ENCODE measurements at regions not wholly inside any gene's neighbourhood (a gene's known extent, or its start where the extent isn't known, plus 50 kb on each side); places are given as distances from the start of the nearest gene placed in this dataset.
"Not testable (repeated sequence)": the region's sequence is repeated elsewhere in the genome, so short reads cannot be mapped to it uniquely, and the experiment has no call there.

GRCh38 chr5:108564441-108564840 lies 182.5 kb upstream of the FBXL17 start:
- TF ChIP-seq CTCF (IDR thresholded peaks at IDR 0.05): no peak
- intact Hi-C loops (cut with DNase I; ENCODE audit: low total_unique reads): no loop called here

GRCh38 chr5:108562205-108562454 lies 180.2 kb upstream of the FBXL17 start:
- Histone ChIP-seq H3K27ac (no peak overlapping the region), H3K27me3 (no peaks in the 10 kb centered on the region), H3K9me3 (no peaks in the 10 kb centered on the region), H3K4me3 (no peak overlapping the region), H3K4me1 (peaks cover 0 to 14% (median 4%) of the 10 kb centered on the region in 4 donors), H3K36me3 (no peaks in the 10 kb centered on the region)
- no peak for DNase-seq
- no peak for TF ChIP-seq CTCF (IDR thresholded peaks at IDR 0.05)
- intact Hi-C loops (cut with DNase I; ENCODE audit: low total_unique reads): no loop called here

More at GRCh38 chr5:108564441-108564840, 182.5 kb upstream of the FBXL17 start:
- H3K36me3 ChIP-seq: no peaks in the 10 kb centered on the region
- H3K9me3 ChIP-seq: no peaks in the 10 kb centered on the region
- H3K27ac ChIP-seq: no peak overlapping the region
- no peaks in the 10 kb centered on the region for H3K27me3 ChIP-seq
- H3K4me3 ChIP-seq: no peak overlapping the region
- DNase-seq: no peak
- peaks cover 0 to 14% (median 4%) of the 10 kb centered on the region in 4 donors for H3K4me1 ChIP-seq

GRCh38 chr5:108561416-108562204 lies 179.7 kb upstream of the FBXL17 start:
- no peak for DNase-seq
- no peaks in the 10 kb centered on the region for H3K27me3 ChIP-seq

GRCh38 chr5:108560581-108560980 lies 178.7 kb upstream of the FBXL17 start:
- peak in 1 of 2 donors; percentile 47 for DNase-seq
- no peaks in the 10 kb centered on the region for H3K27me3 ChIP-seq
- H3K27ac ChIP-seq: peak overlapping the region; percentile 29 to 38
- no peaks in the 10 kb centered on the region for H3K36me3 ChIP-seq
- H3K9me3 ChIP-seq: no peaks in the 10 kb centered on the region
- H3K4me3 ChIP-seq: no peak overlapping the region
- H3K4me1 ChIP-seq: peaks cover 0 to 14% (median 4%) of the 10 kb centered on the region in 4 donors
- intact Hi-C loops (cut with DNase I; ENCODE audit: low total_unique reads): no loop called here
- no peak for TF ChIP-seq CTCF (IDR thresholded peaks at IDR 0.05)

More at GRCh38 chr5:108561416-108562204, 179.7 kb upstream of the FBXL17 start:
- TF ChIP-seq CTCF (IDR thresholded peaks at IDR 0.05): no peak
- Histone ChIP-seq H3K4me1 (peaks cover 0 to 14% (median 4%) of the 10 kb centered on the region in 4 donors), H3K27ac (peak overlapping the region in 1 of 2 donors; percentile 38), H3K9me3 (no peaks in the 10 kb centered on the region), H3K36me3 (no peaks in the 10 kb centered on the region), H3K4me3 (no peak overlapping the region)
- intact Hi-C loops (cut with DNase I; ENCODE audit: low total_unique reads): no loop called here

- H3K4me1 ChIP-seq: peaks cover 0 to 14% (median 4%) of the 10 kb centered on the region in 4 donors
- H3K4me3 ChIP-seq: no peak overlapping the region
- intact Hi-C loops (cut with DNase I; ENCODE audit: low total_unique reads): no loop called here
- H3K36me3 ChIP-seq: no peaks in the 10 kb centered on the region
- H3K27ac ChIP-seq: no peak overlapping the region
- H3K27me3 ChIP-seq: no peaks in the 10 kb centered on the region
- no peaks in the 10 kb centered on the region for H3K9me3 ChIP-seq
- no peak for DNase-seq
- no peak for TF ChIP-seq CTCF (IDR thresholded peaks at IDR 0.05)
These were observed 178.3 kb upstream of the FBXL17 start for GRCh38 chr5:108560166-108560565.

- H3K27ac ChIP-seq; H3K4me3 ChIP-seq; H3K27me3 ChIP-seq; intact Hi-C loops (cut with DNase I; ENCODE audit: low total_unique reads); H3K36me3 ChIP-seq; H3K9me3 ChIP-seq; DNase-seq: not testable (repeated sequence)
- H3K4me1 ChIP-seq: peaks cover 0 to 14% (median 4%) of the 10 kb centered on the region in 4 donors
These were observed 176.9 kb upstream of the FBXL17 start for GRCh38 chr5:108558840-108559239.

- H3K9me3 ChIP-seq; intact Hi-C loops (cut with DNase I; ENCODE audit: low total_unique reads); DNase-seq; H3K36me3 ChIP-seq; H3K4me3 ChIP-seq; H3K27ac ChIP-seq; H3K27me3 ChIP-seq: not testable (repeated sequence)
- H3K4me1 ChIP-seq: peaks cover 0 to 14% (median 4%) of the 10 kb centered on the region in 4 donors
These were observed 176.2 kb upstream of the FBXL17 start for GRCh38 chr5:108558142-108558541.

All from tibial artery (tissue), 4 donors.